NT2/D1 (cell line): ENCODE measurements at regions not wholly inside any gene's neighbourhood (a gene's known extent, or its start where the extent isn't known, plus 50 kb on each side); places are given as distances from the start of the nearest gene placed in this dataset.
A peak's percentile ranks its signal among the peaks of the same experiment; 100 is the strongest.

ENCODE experiments used
- DNase-seq: peaks from one replicate; pipeline ENCODE4 v3.0.0-alpha.2; 2011; ENCODE audit warnings: low read depth, low spot score
- H3K27me3 ChIP-seq: 2 replicates; pipeline ENCODE4 v1.6.0; 2011; ENCODE audit warnings: mild to moderate bottlenecking; ENCODE audit not compliant: insufficient read length, insufficient read depth
- H3K36me3 ChIP-seq: 2 replicates; pipeline ENCODE4 v1.6.1; 2011; ENCODE audit warnings: mild to moderate bottlenecking, low read length, mixed read lengths; ENCODE audit not compliant: insufficient read depth, insufficient read length
- H3K4me1 ChIP-seq: 2 replicates; pipeline ENCODE4 v1.5.1; 2011; ENCODE audit not compliant: insufficient read depth, insufficient read length
- H3K4me3 ChIP-seq: 2 replicates; pipeline ENCODE4 v1.5.1; 2011; ENCODE audit warnings: low read depth; ENCODE audit not compliant: insufficient read length
- H3K9ac ChIP-seq: 2 replicates; pipeline ENCODE4 v1.6.0; 2011; ENCODE audit warnings: low read depth; ENCODE audit not compliant: insufficient read length
- H3K9me3 ChIP-seq: 2 replicates; pipeline ENCODE4 v1.5.1; 2011; ENCODE audit warnings: mild to moderate bottlenecking, low read length; ENCODE audit not compliant: insufficient read depth
- SUZ12 ChIP-seq: IDR thresholded peaks from 2 replicates; pipeline ENCODE4 v1.6.1; 2011; ENCODE audit not compliant: insufficient read length, insufficient read depth; ENCODE audit errors: extremely low read depth
- YY1 ChIP-seq: IDR thresholded peaks from 2 replicates; pipeline ENCODE4 v1.6.1; 2011; ENCODE audit not compliant: insufficient read length, insufficient read depth
- ZNF274 ChIP-seq: IDR thresholded peaks from 2 replicates; pipeline ENCODE4 v1.6.1; 2011; ENCODE audit warnings: mild to moderate bottlenecking, low read depth, low read length

- Histone ChIP-seq H3K4me3 (no peak overlapping the region), H3K4me1 (no peaks in the 10 kb centered on the region), H3K9ac (no peak overlapping the region), H3K27me3 (no peaks in the 10 kb centered on the region), H3K36me3 (no peaks in the 10 kb centered on the region), H3K9me3 (peaks cover 43% of the 10 kb centered on the region)
- DNase-seq: no peak
- TF ChIP-seq SUZ12 (no peak), ZNF274 (no peak), YY1 (no peak)
These were observed 149.7 kb downstream of the CAAP1 start for GRCh38 chr9:26742828-26743476.

DNA sequence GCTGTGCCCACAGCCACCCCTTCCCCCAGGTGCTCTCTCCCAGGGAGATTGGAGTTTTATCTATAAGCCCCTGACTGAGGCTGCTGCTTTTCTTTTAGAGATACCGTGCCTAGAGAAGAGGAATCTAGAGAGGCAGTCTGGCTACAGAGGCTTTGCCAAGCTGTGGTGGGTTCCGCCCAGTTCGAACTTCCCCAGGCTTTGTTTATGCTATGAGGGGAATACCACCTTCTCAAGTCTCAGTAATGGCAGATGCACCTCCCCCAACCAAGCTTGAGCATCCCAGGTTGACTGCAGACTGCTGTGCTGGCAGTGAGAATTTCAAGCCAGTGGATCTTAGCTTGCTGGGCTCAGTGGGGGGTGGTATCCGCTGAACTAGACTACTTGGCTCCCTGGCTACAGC lies 157.4 kb downstream of the CAAP1 start:
- H3K4me3 ChIP-seq: no peak overlapping the region
- DNase-seq: no peak
- peaks cover 3% of the 10 kb centered on the region for H3K4me1 ChIP-seq
- H3K36me3 ChIP-seq: no peaks in the 10 kb centered on the region
- peaks cover 52% of the 10 kb centered on the region for H3K9me3 ChIP-seq
- no peak for TF ChIP-seq SUZ12
- no peak for TF ChIP-seq ZNF274
- TF ChIP-seq YY1: no peak
- H3K27me3 ChIP-seq: no peaks in the 10 kb centered on the region
- no peak overlapping the region for H3K9ac ChIP-seq

- H3K9me3 ChIP-seq: no peaks in the 10 kb centered on the region
- H3K9ac ChIP-seq: no peak overlapping the region
- DNase-seq: no peak
- no peak overlapping the region for H3K4me3 ChIP-seq
- no peaks in the 10 kb centered on the region for H3K36me3 ChIP-seq
- H3K27me3 ChIP-seq: no peaks in the 10 kb centered on the region
- TF ChIP-seq ZNF274 (no peak), YY1 (no peak), SUZ12 (no peak)
- no peaks in the 10 kb centered on the region for H3K4me1 ChIP-seq
These were observed 163.4 kb downstream of the CAAP1 start for GRCh38 chr9:26729187-26729586.

DNA sequence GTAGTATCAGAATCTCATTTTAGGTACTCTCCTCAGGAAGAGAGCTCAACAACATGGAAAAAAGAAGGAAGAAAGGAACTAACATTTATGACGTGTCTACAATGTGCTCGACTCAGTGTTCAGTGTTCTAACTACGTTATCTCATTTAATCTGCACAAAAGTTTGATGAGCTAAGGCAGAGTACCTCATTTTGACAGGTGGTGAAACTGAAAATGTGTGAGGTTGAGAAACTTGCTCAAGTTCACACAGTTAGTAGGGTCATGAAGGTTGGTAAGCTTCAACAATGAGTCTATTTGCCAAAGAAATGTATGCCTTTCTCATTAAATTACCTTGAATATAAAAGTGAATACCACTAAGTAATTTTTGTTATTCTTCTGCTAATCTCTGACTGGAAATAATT lies 165.1 kb downstream of the CAAP1 start:
- TF ChIP-seq SUZ12 (no peak), ZNF274 (no peak), YY1 (no peak)
- DNase-seq: no peak
- Histone ChIP-seq H3K36me3 (no peaks in the 10 kb centered on the region), H3K9ac (no peak overlapping the region), H3K4me1 (peaks cover 3% of the 10 kb centered on the region), H3K27me3 (no peaks in the 10 kb centered on the region), H3K4me3 (no peak overlapping the region), H3K9me3 (no peaks in the 10 kb centered on the region)

DNA sequence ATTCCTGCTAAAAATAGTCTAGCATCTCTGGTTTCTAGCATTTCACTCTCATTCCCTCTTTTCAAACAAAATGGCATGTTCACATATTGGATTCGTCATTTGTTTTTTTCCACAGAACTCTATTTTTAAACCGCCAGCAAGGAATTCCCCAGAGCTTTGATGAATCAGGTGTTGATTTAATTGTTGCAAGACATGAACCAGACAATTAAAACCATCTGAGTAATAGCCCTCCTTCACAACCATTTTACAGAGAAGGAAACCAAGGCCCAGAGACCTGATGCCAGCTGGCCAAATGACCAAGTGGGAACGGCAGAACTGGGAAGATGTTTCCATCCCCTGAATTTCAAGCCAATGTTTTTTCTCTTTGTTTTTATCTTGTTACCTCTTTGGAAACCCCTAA lies 167.0 kb downstream of the CAAP1 start:
- H3K9me3 ChIP-seq: no peaks in the 10 kb centered on the region
- DNase-seq: no peak

GRCh38 chr9:26723486-26723885 lies 169.1 kb downstream of the CAAP1 start:
- Histone ChIP-seq H3K9me3 (no peaks in the 10 kb centered on the region), H3K4me3 (no peak overlapping the region), H3K4me1 (peaks cover 3% of the 10 kb centered on the region), H3K9ac (no peak overlapping the region), H3K27me3 (no peaks in the 10 kb centered on the region), H3K36me3 (no peaks in the 10 kb centered on the region)
- TF ChIP-seq ZNF274 (no peak), YY1 (no peak), SUZ12 (no peak)
- DNase-seq: peak; percentile 57

More for the DNA sequence above, 167.0 kb downstream of the CAAP1 start:
- no peak for TF ChIP-seq SUZ12
- no peak for TF ChIP-seq YY1
- no peak for TF ChIP-seq ZNF274
- H3K27me3 ChIP-seq: no peaks in the 10 kb centered on the region
- no peak overlapping the region for H3K9ac ChIP-seq
- peaks cover 3% of the 10 kb centered on the region for H3K4me1 ChIP-seq
- H3K36me3 ChIP-seq: no peaks in the 10 kb centered on the region
- no peak overlapping the region for H3K4me3 ChIP-seq

DNA sequence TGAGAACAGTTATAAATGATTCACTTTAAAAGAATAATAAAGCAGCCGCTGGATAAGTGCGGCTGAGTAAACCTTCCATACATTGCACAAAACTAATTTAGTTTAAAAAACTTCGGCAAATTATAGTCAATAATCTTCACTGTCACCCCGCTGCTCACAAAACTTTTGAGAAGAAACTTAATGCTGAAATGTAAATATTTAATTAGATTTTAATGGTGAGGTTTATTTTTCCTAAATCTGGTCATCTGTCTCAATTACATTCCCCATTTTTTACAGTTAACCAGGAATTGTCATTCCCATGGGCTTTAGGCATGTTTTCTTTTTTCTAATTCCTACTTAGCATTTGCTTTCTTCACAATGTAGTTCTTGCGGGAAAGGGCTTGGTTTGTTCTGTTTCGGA lies 169.8 kb downstream of the CAAP1 start:
- Histone ChIP-seq H3K27me3 (no peaks in the 10 kb centered on the region), H3K4me1 (peaks cover 3% of the 10 kb centered on the region), H3K36me3 (no peaks in the 10 kb centered on the region), H3K9me3 (no peaks in the 10 kb centered on the region), H3K4me3 (no peak overlapping the region), H3K9ac (no peak overlapping the region)
- no peak for DNase-seq
- no peak for TF ChIP-seq SUZ12
- TF ChIP-seq ZNF274: no peak
- no peak for TF ChIP-seq YY1

DNA sequence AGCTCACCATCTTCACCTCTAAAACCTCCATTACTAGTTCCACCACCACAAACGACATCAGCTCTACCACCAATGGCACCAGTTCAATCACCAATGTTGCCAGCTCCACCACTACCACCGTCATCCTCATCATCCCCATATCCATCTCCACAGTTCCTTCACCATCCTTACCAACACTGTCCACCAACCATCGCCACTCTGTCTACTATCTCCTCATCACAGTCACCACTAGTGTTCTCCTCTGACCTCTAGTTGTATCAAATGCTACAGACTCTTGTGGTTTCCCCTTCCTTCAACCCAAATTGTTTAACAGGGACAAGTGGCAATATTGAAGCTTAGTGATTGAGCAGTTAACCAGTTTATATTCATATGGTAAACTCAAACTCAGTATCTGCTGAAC lies 182.6 kb downstream of the CAAP1 start:
- Histone ChIP-seq H3K36me3 (no peaks in the 10 kb centered on the region), H3K4me1 (no peaks in the 10 kb centered on the region), H3K9ac (no peak overlapping the region), H3K9me3 (no peaks in the 10 kb centered on the region), H3K27me3 (no peaks in the 10 kb centered on the region), H3K4me3 (no peak overlapping the region)
- no peak for DNase-seq
- TF ChIP-seq YY1 (no peak), ZNF274 (no peak), SUZ12 (no peak)
